Upper lobe of right lung (tissue), 1 donor: ENCODE measurements at regions not wholly inside any gene's neighbourhood (a gene's known extent, or its start where the extent isn't known, plus 50 kb on each side); places are given as distances from the start of the nearest gene placed in this dataset.

Source experiments
- ATAC-seq: fragments of 200-7000 bp; cut with Tn5 transposase; one replicate; pipeline ENCODE4 v1.9.1; 2020; ENCODE audit warnings: mild to moderate bottlenecking, moderate library complexity
- DNase-seq: peaks from one replicate; pipeline ENCODE4 v3.0.0-alpha.2; 2020
- H3K27ac ChIP-seq: fragments of 200-600 bp; one replicate; pipeline ENCODE4 v1.8.0; 2022
- H3K27me3 ChIP-seq: fragments of 200-600 bp; one replicate; pipeline ENCODE4 v1.8.0; 2022; ENCODE audit warnings: mild to moderate bottlenecking
- H3K36me3 ChIP-seq: fragments of 200-600 bp; one replicate; pipeline ENCODE4 v1.8.0; 2022
- H3K4me1 ChIP-seq: fragments of 200-600 bp; one replicate; pipeline ENCODE4 v1.8.0; 2022
- H3K4me3 ChIP-seq: fragments of 200-600 bp; one replicate; pipeline ENCODE4 v1.8.0; 2022; ENCODE audit warnings: mild to moderate bottlenecking
- H3K9me3 ChIP-seq: fragments of 200-600 bp; one replicate; pipeline ENCODE4 v1.8.0; 2022
- CTCF ChIP-seq: fragments of 200-600 bp; IDR thresholded peaks from one replicate; pipeline ENCODE4 v1.8.0; 2022; ENCODE audit warnings: antibody characterized with exemption
- intact Hi-C: fragments of 100-400 bp; cut with DNase I; formaldehyde crosslinking; loops from one replicate; pipeline ENCODE4 v1.11.0; 2022
- donor health status: DM: no; HTN: yes; CAD: no; lungs with severe emphysema.

- DNase-seq, result no peak
- H3K36me3 ChIP-seq, result no peaks in the 10 kb centered on the region
- no peak overlapping the region for H3K27ac ChIP-seq
- no peaks in the 10 kb centered on the region for H3K27me3 ChIP-seq
- no peaks in the 10 kb centered on the region for H3K9me3 ChIP-seq
- intact Hi-C loops, result no loop called here
- no peak for ATAC-seq
- no peaks in the 10 kb centered on the region for H3K4me1 ChIP-seq
- no peak for TF ChIP-seq CTCF
- H3K4me3 ChIP-seq, result no peak overlapping the region
These were observed 218.0 kb upstream of the ARID1B start for GRCh38 chr6:156559162-156559690.

- DNase-seq (no peak), ATAC-seq (no peak)
- Histone ChIP-seq H3K36me3 (no peaks in the 10 kb centered on the region), H3K4me1 (no peaks in the 10 kb centered on the region), H3K4me3 (no peak overlapping the region), H3K9me3 (no peaks in the 10 kb centered on the region), H3K27me3 (no peaks in the 10 kb centered on the region), H3K27ac (peak overlapping the region; percentile 19)
- no peak for TF ChIP-seq CTCF
- intact Hi-C loops, result no loop called here
These were observed 219.3 kb upstream of the ARID1B start for GRCh38 chr6:156557911-156558259.

GRCh38 chr6:156557251-156557910 is 219.8 kb upstream of the ARID1B start:
- Histone ChIP-seq H3K9me3 (no peaks in the 10 kb centered on the region), H3K27me3 (no peaks in the 10 kb centered on the region), H3K27ac (peak overlapping the region; percentile 19), H3K4me1 (no peaks in the 10 kb centered on the region), H3K36me3 (no peaks in the 10 kb centered on the region), H3K4me3 (no peak overlapping the region)
- intact Hi-C loops, result no loop called here
- TF ChIP-seq CTCF, result no peak
- ATAC-seq (peak; percentile 66), DNase-seq (no peak)

GRCh38 chr6:156556811-156557210 is 220.4 kb upstream of the ARID1B start:
- Histone ChIP-seq H3K27ac (peak overlapping the region; percentile 19), H3K36me3 (no peaks in the 10 kb centered on the region), H3K4me3 (no peak overlapping the region), H3K4me1 (no peaks in the 10 kb centered on the region), H3K9me3 (no peaks in the 10 kb centered on the region), H3K27me3 (no peaks in the 10 kb centered on the region)
- ATAC-seq (no peak), DNase-seq (no peak)
- no peak for TF ChIP-seq CTCF
- intact Hi-C loops, result no loop called here

GRCh38 chr6:156555116-156555515 is 222.1 kb upstream of the ARID1B start:
- H3K27me3 ChIP-seq, result no peaks in the 10 kb centered on the region
- no peak overlapping the region for H3K4me3 ChIP-seq
- H3K9me3 ChIP-seq, result no peaks in the 10 kb centered on the region
- intact Hi-C loops, result no loop called here
- ATAC-seq (no peak), DNase-seq (no peak)
- H3K36me3 ChIP-seq, result no peaks in the 10 kb centered on the region
- TF ChIP-seq CTCF, result no peak
- H3K4me1 ChIP-seq, result no peaks in the 10 kb centered on the region
- no peak overlapping the region for H3K27ac ChIP-seq

- Histone ChIP-seq H3K27me3 (no peaks in the 10 kb centered on the region), H3K4me1 (no peaks in the 10 kb centered on the region), H3K9me3 (no peaks in the 10 kb centered on the region), H3K36me3 (no peaks in the 10 kb centered on the region), H3K27ac (no peak overlapping the region), H3K4me3 (no peak overlapping the region)
- intact Hi-C loops, result no loop called here
- no peak for TF ChIP-seq CTCF
- ATAC-seq (no peak), DNase-seq (no peak)
These were observed 223.0 kb upstream of the ARID1B start for GRCh38 chr6:156554160-156554559.
